H1 (cell line): ENCODE measurements at regions not wholly inside any gene's neighbourhood (a gene's known extent, or its start where the extent isn't known, plus 50 kb on each side); places are given as distances from the start of the nearest gene placed in this dataset.

Experiments
- BCL11A ChIP-seq, 2 experiments: IDR thresholded peaks; one replicate each; pipeline ENCODE4 v1.6.1; 2011; ENCODE audit warnings: low read depth in 2 of 2, low read length in 2 of 2, mild to moderate bottlenecking in 2 of 2
- CEBPB ChIP-seq: IDR thresholded peaks from 2 replicates; pipeline ENCODE4 v1.6.1; 2012; ENCODE audit warnings: low read depth, low read length
- GTF2F1 ChIP-seq: IDR thresholded peaks from 2 replicates; pipeline ENCODE4 v1.6.1; 2012; ENCODE audit warnings: low read depth, low read length, improper control_type of control experiment, borderline replicate concordance
- JUND ChIP-seq: IDR thresholded peaks from 2 replicates; pipeline ENCODE4 v1.6.1; 2011; ENCODE audit warnings: mild to moderate bottlenecking, improper control_type of control experiment, low read length
- POLR2A ChIP-seq, 2 experiments: IDR thresholded peaks; 1 replicate in 1 of 2; 2 replicates in 1 of 2; pipeline ENCODE4 v1.6.1; 2011; ENCODE audit warnings: low read depth in 2 of 2, low read length in 2 of 2, mild to moderate bottlenecking in 2 of 2; ENCODE audit errors: control extremely low read depth in 1 of 2
- POLR2AphosphoS5 ChIP-seq: IDR thresholded peaks from 2 replicates; pipeline ENCODE4 v1.6.1; 2011; ENCODE audit warnings: low read depth, low read length
- SAP30 ChIP-seq: fragments of 300-600 bp; sonication (generic); IDR thresholded peaks from 2 replicates; pipeline ENCODE4 v1.7.1; 2012; ENCODE audit warnings: low read length, moderate library complexity, mild to moderate bottlenecking, inconsistent platforms; ENCODE audit not compliant: insufficient read depth, insufficient replicate concordance
- TAF1 ChIP-seq: IDR thresholded peaks from 2 replicates; pipeline ENCODE4 v1.6.1; 2011; ENCODE audit warnings: mild to moderate bottlenecking, low read depth, low read length
- ZNF274 ChIP-seq: IDR thresholded peaks from 2 replicates; pipeline ENCODE4 v1.7.0; 2012; ENCODE audit warnings: low read length, borderline replicate concordance; ENCODE audit errors: extremely low read depth

GRCh38 chr1:82337635-82338034 is 536.9 kb downstream of the ADGRL2 start (continued):
- no peak for TF ChIP-seq POLR2AphosphoS5
- no peak for TF ChIP-seq SAP30
- no peak for TF ChIP-seq TAF1
- no peak for TF ChIP-seq JUND
- TF ChIP-seq GTF2F1, result no peak
- no peak for TF ChIP-seq CEBPB
- TF ChIP-seq BCL11A (IDR thresholded peaks at IDR 0.05; ENCODE audit: low read depth in 2 of 2, low read length in 2 of 2), result no peak
- TF ChIP-seq ZNF274, result no peak
- TF ChIP-seq POLR2A (IDR thresholded peaks at IDR 0.05; ENCODE audit: control extremely low read depth in 1 of 2, low read depth in 2 of 2, low read length in 2 of 2), result no peak
